Left lung (tissue), 4 donors: ENCODE measurements at regions not wholly inside any gene's neighbourhood (a gene's known extent, or its start where the extent isn't known, plus 50 kb on each side); places are given as distances from the start of the nearest gene placed in this dataset.
"Not testable (repeated sequence)": the region's sequence is repeated elsewhere in the genome, so short reads cannot be mapped to it uniquely, and the experiment has no call there.

Experiments used
- ATAC-seq: fragments of 200-7000 bp; cut with Tn5 transposase; one replicate; pipeline ENCODE4 v1.9.1; 2020; ENCODE audit warnings: moderate library complexity
- DNase-seq, 4 donors: peaks; one replicate each; pipeline ENCODE4 v3.0.0-alpha.2; 2013 to 2020
- H3K27ac ChIP-seq, 2 donors: fragments of 200-600 bp; sonication (generic) in 1 of 2; one replicate each; pipeline versions ENCODE4 v1.5.0 to v1.8.0; 2020 to 2021
- H3K27me3 ChIP-seq, 2 donors: fragments of 200-600 bp; sonication (generic) in 1 of 2; one replicate each; pipeline versions ENCODE4 v1.5.0 to v1.8.0; 2020 to 2021
- H3K36me3 ChIP-seq, 2 donors: fragments of 200-600 bp; sonication (generic) in 1 of 2; one replicate each; pipeline versions ENCODE4 v1.5.0 to v1.8.0; 2020 to 2021
- H3K4me1 ChIP-seq, 2 donors: fragments of 200-600 bp; one replicate each; pipeline ENCODE4 v1.8.0; 2021
- H3K4me3 ChIP-seq, 2 donors: fragments of 200-600 bp; sonication (generic) in 1 of 2; one replicate each; pipeline versions ENCODE4 v1.5.0 to v1.8.0; 2020 to 2021; ENCODE audit warnings: mild to moderate bottlenecking in 1 of 2
- H3K9me3 ChIP-seq, 2 donors: fragments of 200-600 bp; sonication (generic) in 1 of 2; one replicate each; pipeline versions ENCODE4 v1.5.0 to v1.8.0; 2020 to 2021
- intact Hi-C, 2 donors: fragments of 100-400 bp; cut with DNase I; formaldehyde crosslinking; loops; one replicate each; pipeline versions ENCODE4 v1.11.2 to v1.14.2; 2022
- TF ChIP-seq, protein P1 (sequence below), 2 donors: fragments of 200-600 bp; sonication (generic) in 1 of 2; IDR thresholded peaks; one replicate each; pipeline versions ENCODE4 v1.5.0 to v1.8.0; 2021; ENCODE audit warnings: antibody characterized with exemption in 2 of 2
- donor health status: DM: no; HTN: yes; CAD: no.
- donor health status: DM: no; HTN: no; CAD: no.

GRCh38 chr3:182516597-182517336 is 276.5 kb upstream of the ATP11B start:
- no peaks in the 10 kb centered on the region for H3K36me3 ChIP-seq
- ATAC-seq (no peak), DNase-seq (no peak)
- no peaks in the 10 kb centered on the region for H3K27me3 ChIP-seq
- intact Hi-C loops, result no loop called here
- H3K27ac ChIP-seq, result no peak overlapping the region
- no peaks in the 10 kb centered on the region for H3K9me3 ChIP-seq
- no peaks in the 10 kb centered on the region for H3K4me1 ChIP-seq
- TF ChIP-seq, protein P1, sequence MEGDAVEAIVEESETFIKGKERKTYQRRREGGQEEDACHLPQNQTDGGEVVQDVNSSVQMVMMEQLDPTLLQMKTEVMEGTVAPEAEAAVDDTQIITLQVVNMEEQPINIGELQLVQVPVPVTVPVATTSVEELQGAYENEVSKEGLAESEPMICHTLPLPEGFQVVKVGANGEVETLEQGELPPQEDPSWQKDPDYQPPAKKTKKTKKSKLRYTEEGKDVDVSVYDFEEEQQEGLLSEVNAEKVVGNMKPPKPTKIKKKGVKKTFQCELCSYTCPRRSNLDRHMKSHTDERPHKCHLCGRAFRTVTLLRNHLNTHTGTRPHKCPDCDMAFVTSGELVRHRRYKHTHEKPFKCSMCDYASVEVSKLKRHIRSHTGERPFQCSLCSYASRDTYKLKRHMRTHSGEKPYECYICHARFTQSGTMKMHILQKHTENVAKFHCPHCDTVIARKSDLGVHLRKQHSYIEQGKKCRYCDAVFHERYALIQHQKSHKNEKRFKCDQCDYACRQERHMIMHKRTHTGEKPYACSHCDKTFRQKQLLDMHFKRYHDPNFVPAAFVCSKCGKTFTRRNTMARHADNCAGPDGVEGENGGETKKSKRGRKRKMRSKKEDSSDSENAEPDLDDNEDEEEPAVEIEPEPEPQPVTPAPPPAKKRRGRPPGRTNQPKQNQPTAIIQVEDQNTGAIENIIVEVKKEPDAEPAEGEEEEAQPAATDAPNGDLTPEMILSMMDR (IDR thresholded peaks at IDR 0.05), result no peak
- no peak overlapping the region for H3K4me3 ChIP-seq

- no peak for DNase-seq
- no peak for ATAC-seq
- no peaks in the 10 kb centered on the region for H3K4me1 ChIP-seq
- H3K36me3 ChIP-seq, result no peaks in the 10 kb centered on the region
- no peak overlapping the region for H3K27ac ChIP-seq
- no peaks in the 10 kb centered on the region for H3K9me3 ChIP-seq
- intact Hi-C loops, result no loop called here
- H3K4me3 ChIP-seq, result no peak overlapping the region
- TF ChIP-seq, protein P1 (IDR thresholded peaks at IDR 0.05), result no peak
- H3K27me3 ChIP-seq, result no peaks in the 10 kb centered on the region
Measured at GRCh38 chr3:182519569-182519968, 273.7 kb upstream of the ATP11B start.

- Histone ChIP-seq H3K4me1 (no peaks in the 10 kb centered on the region), H3K4me3 (no peak overlapping the region), H3K27ac (no peak overlapping the region), H3K36me3 (no peaks in the 10 kb centered on the region), H3K27me3 (no peaks in the 10 kb centered on the region), H3K9me3 (no peaks in the 10 kb centered on the region)
- DNase-seq (no peak), ATAC-seq (no peak)
- intact Hi-C loops, result no loop called here
- TF ChIP-seq, protein P1 (IDR thresholded peaks at IDR 0.05), result no peak
Measured at GRCh38 chr3:182521339-182521738, 272.0 kb upstream of the ATP11B start.

- DNase-seq, H3K4me3 ChIP-seq, H3K4me1 ChIP-seq, H3K9me3 ChIP-seq, H3K36me3 ChIP-seq, H3K27ac ChIP-seq, intact Hi-C loops, H3K27me3 ChIP-seq, ATAC-seq: not testable (repeated sequence)
Measured at GRCh38 chr3:182523424-182523823, 269.9 kb upstream of the ATP11B start.

DNA sequence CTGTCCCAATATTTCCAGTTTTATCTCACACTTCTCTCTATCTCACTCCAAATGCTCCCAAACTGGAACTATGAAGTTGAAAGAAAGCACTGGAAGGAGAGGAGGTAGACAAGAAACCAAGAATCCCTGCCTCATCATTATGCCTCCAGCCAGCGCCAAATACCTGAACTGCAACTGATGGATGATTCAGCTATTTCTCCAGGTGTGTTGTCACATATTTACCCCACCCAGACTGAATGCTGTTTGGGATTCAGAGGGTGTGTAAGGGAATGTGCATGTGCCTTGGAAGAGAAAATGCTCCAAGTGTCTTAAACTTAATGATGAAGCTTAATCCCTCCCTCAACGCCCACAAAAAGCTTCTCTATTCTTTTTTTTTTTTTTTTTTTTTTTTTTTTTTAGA is 269.5 kb upstream of the ATP11B start:
- intact Hi-C loops, result no loop called here

More for the DNA sequence above, 269.5 kb upstream of the ATP11B start:
- TF ChIP-seq, protein P1 (IDR thresholded peaks at IDR 0.05), result no peak
- H3K27me3 ChIP-seq, result no peaks in the 10 kb centered on the region
- no peaks in the 10 kb centered on the region for H3K36me3 ChIP-seq
- H3K4me3 ChIP-seq, result no peak overlapping the region
- H3K4me1 ChIP-seq, result no peaks in the 10 kb centered on the region
- DNase-seq (no peak), ATAC-seq (no peak)
- no peak overlapping the region for H3K27ac ChIP-seq
- no peaks in the 10 kb centered on the region for H3K9me3 ChIP-seq
